ENCODE measurements at regions not wholly inside any gene's neighbourhood (a gene's known extent, or its start where the extent isn't known, plus 50 kb on each side); places are given as distances from the start of the nearest gene placed in this dataset.
"Not testable (repeated sequence)": the region's sequence is repeated elsewhere in the genome, so short reads cannot be mapped to it uniquely, and the experiment has no call there.

GRCh38 chr2:194603429-194603828 lies 1053.6 kb upstream of the SLC39A10 start:
- no peak for DNase-seq

GRCh38 chr2:194602750-194603149 lies 1054.3 kb upstream of the SLC39A10 start:
- DNase-seq: no peak

- DNase-seq: no peak
These were observed 1065.8 kb upstream of the SLC39A10 start for GRCh38 chr2:194591192-194591591.

GRCh38 chr2:194587739-194588270 lies 1069.2 kb upstream of the SLC39A10 start:
- no peak for DNase-seq

- DNase-seq: no peak
These were observed 1089.4 kb upstream of the SLC39A10 start for GRCh38 chr2:194567661-194568017.

- DNase-seq: no peak
These were observed 1089.9 kb upstream of the SLC39A10 start for GRCh38 chr2:194566907-194567660.

- no peak for DNase-seq
These were observed 1092.6 kb upstream of the SLC39A10 start for GRCh38 chr2:194564422-194564821.

- DNase-seq: no peak
These were observed 1094.7 kb upstream of the SLC39A10 start for GRCh38 chr2:194562329-194562728.

GRCh38 chr2:194559964-194560363 lies 1097.1 kb upstream of the SLC39A10 start:
- DNase-seq: no peak

- DNase-seq: no peak
These were observed 1097.5 kb upstream of the SLC39A10 start for GRCh38 chr2:194559523-194559922.

- no peak for DNase-seq
These were observed 1099.0 kb upstream of the SLC39A10 start for GRCh38 chr2:194557993-194558392.

- no peak for DNase-seq
These were observed 1100.4 kb upstream of the SLC39A10 start for GRCh38 chr2:194556629-194557028.

- DNase-seq: no peak
These were observed 1103.0 kb upstream of the SLC39A10 start for GRCh38 chr2:194553980-194554379.

GRCh38 chr2:194550702-194551101 lies 1106.3 kb upstream of the SLC39A10 start:
- DNase-seq: no peak

- no peak for DNase-seq
These were observed 1107.6 kb upstream of the SLC39A10 start for GRCh38 chr2:194549387-194549786.

GRCh38 chr2:194545978-194546377 lies 1111.0 kb upstream of the SLC39A10 start:
- DNase-seq: no peak

GRCh38 chr2:194539425-194539824 lies 1117.6 kb upstream of the SLC39A10 start:
- no peak for DNase-seq

GRCh38 chr2:194526121-194526520 lies 1130.9 kb upstream of the SLC39A10 start:
- DNase-seq: no peak

- no peak for DNase-seq
These were observed 1142.7 kb upstream of the SLC39A10 start for GRCh38 chr2:194514281-194514680.

GRCh38 chr2:194511070-194511469 lies 1146.0 kb upstream of the SLC39A10 start:
- DNase-seq: not testable (repeated sequence)

- DNase-seq: not testable (repeated sequence)
These were observed 1152.2 kb upstream of the SLC39A10 start for GRCh38 chr2:194504876-194505275.

GRCh38 chr2:194495046-194495445 lies 1162.0 kb upstream of the SLC39A10 start:
- DNase-seq: no peak

GRCh38 chr2:194494401-194494800 lies 1162.6 kb upstream of the SLC39A10 start:
- DNase-seq: no peak

- no peak for DNase-seq
These were observed 1165.5 kb upstream of the SLC39A10 start for GRCh38 chr2:194491409-194492115.
